Thyroid gland (tissue), 4 donors: ENCODE measurements at regions not wholly inside any gene's neighbourhood (a gene's known extent, or its start where the extent isn't known, plus 50 kb on each side); places are given as distances from the start of the nearest gene placed in this dataset.

ENCODE experiments used
- DNase-seq, 2 donors: peaks; one replicate each; pipeline ENCODE4 v3.0.0-alpha.2; 2019
- H3K27ac ChIP-seq, 3 donors: fragments of 200-600 bp; sonication (generic); 1 replicate in 2 of 3; 2 replicates in 1 of 3; pipeline ENCODE4 v1.5.1; 2016 to 2019; ENCODE audit warnings: mild to moderate bottlenecking in 1 of 3, moderate library complexity in 1 of 3
- H3K27me3 ChIP-seq: fragments of 200-600 bp; sonication (generic); one replicate; pipeline ENCODE4 v1.5.1; 2019
- H3K36me3 ChIP-seq, 2 donors: fragments of 200-600 bp; sonication (generic); one replicate each; pipeline ENCODE4 v1.5.1; 2016 to 2019
- H3K4me1 ChIP-seq, 2 donors: fragments of 200-600 bp; sonication (generic); one replicate each; pipeline ENCODE4 v1.5.1; 2017 to 2019
- H3K4me3 ChIP-seq, 3 donors: fragments of 200-600 bp; sonication (generic); replicated peaks in 1 of 3; 1 replicate in 2 of 3; 2 replicates in 1 of 3; pipeline ENCODE4 v1.5.1; 2016; ENCODE audit warnings: mild to moderate bottlenecking in 1 of 3
- H3K9me3 ChIP-seq: fragments of 200-600 bp; sonication (generic); one replicate; pipeline ENCODE4 v1.5.1; 2017
- POLR2A ChIP-seq, 2 donors: fragments of 450-650 bp; IDR thresholded peaks; one replicate each; pipeline ENCODE4 v1.6.1; 2017; ENCODE audit warnings: antibody characterized with exemption in 2 of 2, mild to moderate bottlenecking in 2 of 2, moderate library complexity in 1 of 2
- WGBS, 2 donors: methylation state at CpG; one replicate each; pipeline ENCODE4 v1.1.5; 2017; 5-methylcytosine and 5-hydroxymethylcytosine counted together
- intact Hi-C: fragments of 100-400 bp; cut with DNase I; formaldehyde crosslinking; loops from one replicate; pipeline ENCODE4 v1.15.1; 2023
- TF ChIP-seq, protein P1 (sequence below), 6 experiments: fragments of 200-600 bp in 3 of 6; fragments of 450-650 bp in 3 of 6; sonication (generic) in 3 of 6; IDR thresholded peaks; one replicate each; pipeline ENCODE4 v1.5.1; 2016 to 2019; ENCODE audit warnings: antibody characterized with exemption in 6 of 6, mild to moderate bottlenecking in 2 of 6, inconsistent platforms in 1 of 6, moderate library complexity in 1 of 6

GRCh38 chr2:53515435-53516332 lies 251.9 kb upstream of the CHAC2 start:
- intact Hi-C loops: no loop called here
- no peaks in the 10 kb centered on the region for H3K27me3 ChIP-seq
- no peak overlapping the region for H3K27ac ChIP-seq
- no peak overlapping the region for H3K4me3 ChIP-seq
- WGBS, 2 donors: 73 to 76% methylated on average over 6 of the region's 6 CpGs
- no peaks in the 10 kb centered on the region for H3K4me1 ChIP-seq
- no peaks in the 10 kb centered on the region for H3K9me3 ChIP-seq
- no peaks in the 10 kb centered on the region for H3K36me3 ChIP-seq
- no peak for DNase-seq
- TF ChIP-seq, protein P1, sequence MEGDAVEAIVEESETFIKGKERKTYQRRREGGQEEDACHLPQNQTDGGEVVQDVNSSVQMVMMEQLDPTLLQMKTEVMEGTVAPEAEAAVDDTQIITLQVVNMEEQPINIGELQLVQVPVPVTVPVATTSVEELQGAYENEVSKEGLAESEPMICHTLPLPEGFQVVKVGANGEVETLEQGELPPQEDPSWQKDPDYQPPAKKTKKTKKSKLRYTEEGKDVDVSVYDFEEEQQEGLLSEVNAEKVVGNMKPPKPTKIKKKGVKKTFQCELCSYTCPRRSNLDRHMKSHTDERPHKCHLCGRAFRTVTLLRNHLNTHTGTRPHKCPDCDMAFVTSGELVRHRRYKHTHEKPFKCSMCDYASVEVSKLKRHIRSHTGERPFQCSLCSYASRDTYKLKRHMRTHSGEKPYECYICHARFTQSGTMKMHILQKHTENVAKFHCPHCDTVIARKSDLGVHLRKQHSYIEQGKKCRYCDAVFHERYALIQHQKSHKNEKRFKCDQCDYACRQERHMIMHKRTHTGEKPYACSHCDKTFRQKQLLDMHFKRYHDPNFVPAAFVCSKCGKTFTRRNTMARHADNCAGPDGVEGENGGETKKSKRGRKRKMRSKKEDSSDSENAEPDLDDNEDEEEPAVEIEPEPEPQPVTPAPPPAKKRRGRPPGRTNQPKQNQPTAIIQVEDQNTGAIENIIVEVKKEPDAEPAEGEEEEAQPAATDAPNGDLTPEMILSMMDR (IDR thresholded peaks at IDR 0.05): no peak

DNA sequence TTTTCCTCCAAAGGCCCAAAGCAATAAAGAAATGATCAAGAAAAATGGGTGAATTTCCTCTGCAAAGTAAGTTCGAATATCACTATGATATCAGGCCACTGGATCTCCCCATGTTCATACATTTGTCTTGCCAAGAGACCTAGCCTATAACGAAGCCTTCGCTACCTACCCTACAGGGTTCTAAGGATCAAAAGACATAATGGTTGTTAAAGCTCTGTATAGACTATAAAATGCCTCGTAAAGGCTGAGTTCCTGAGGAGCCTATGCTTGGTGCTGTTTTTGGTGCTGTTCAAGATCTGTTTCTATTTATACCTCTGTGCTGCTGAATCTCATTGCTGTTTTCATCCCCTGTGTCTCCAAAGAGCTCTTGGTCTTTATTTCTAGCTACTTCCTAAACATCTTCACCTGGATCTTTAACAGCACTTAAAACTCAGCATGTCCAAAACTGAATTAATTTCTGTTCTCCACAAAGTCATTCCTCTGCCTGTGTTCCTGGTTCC lies 254.4 kb upstream of the CHAC2 start:
- no peak overlapping the region for H3K27ac ChIP-seq
- H3K27me3 ChIP-seq: no peaks in the 10 kb centered on the region
- 90 to 91% methylated on average over 4 of the region's 4 CpGs for WGBS, 2 donors
- H3K36me3 ChIP-seq: no peaks in the 10 kb centered on the region
- no peak overlapping the region for H3K4me3 ChIP-seq
- intact Hi-C loops: no loop called here
- no peaks in the 10 kb centered on the region for H3K9me3 ChIP-seq
- no peak for TF ChIP-seq POLR2A (IDR thresholded peaks at IDR 0.05)
- TF ChIP-seq, protein P1 (IDR thresholded peaks at IDR 0.05): no peak
- DNase-seq: no peak
- no peaks in the 10 kb centered on the region for H3K4me1 ChIP-seq

DNA sequence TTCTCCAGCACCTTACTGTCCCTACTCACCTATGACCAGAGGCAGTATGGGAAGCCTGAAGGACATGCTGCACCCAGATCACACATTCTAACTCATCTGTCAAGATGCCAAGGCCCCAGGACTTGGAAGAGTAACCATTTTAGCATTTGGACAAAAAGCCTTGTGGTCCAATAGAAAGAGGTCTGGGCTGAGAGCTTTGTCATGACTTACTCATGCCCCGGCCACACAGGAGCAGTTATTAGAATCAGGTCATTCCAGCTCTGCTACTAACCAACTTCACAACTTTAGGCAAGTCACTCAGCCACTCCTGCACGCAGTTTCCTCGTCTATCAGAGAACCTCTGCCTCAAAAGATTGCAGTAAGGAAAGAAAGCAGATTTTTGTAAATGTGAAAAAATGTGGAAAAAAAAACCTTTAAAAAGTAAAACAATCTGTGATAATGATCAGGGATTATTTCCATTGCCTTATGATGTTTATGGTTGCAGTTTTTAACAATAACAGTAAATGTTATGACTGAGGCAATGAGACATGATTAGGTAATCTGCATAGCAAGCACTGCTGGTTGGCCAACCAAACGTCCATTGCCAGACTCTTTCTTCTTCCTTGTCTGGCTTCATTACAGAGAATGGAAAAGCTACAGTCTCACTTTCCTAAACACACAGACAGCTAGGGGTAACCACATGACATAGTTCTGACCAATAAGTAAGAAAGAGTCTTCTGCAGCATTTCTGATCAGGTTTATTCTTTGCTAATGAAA lies 255.4 kb upstream of the CHAC2 start:
- no peak overlapping the region for H3K4me3 ChIP-seq
- H3K9me3 ChIP-seq: no peaks in the 10 kb centered on the region
- no peak for DNase-seq
- no peaks in the 10 kb centered on the region for H3K36me3 ChIP-seq
- no peak overlapping the region for H3K27ac ChIP-seq
- 80 to 82% methylated on average over 4 of the region's 4 CpGs for WGBS, 2 donors
- no peaks in the 10 kb centered on the region for H3K4me1 ChIP-seq
- intact Hi-C loops: no loop called here
- H3K27me3 ChIP-seq: no peaks in the 10 kb centered on the region
- TF ChIP-seq POLR2A (IDR thresholded peaks at IDR 0.05): no peak
- TF ChIP-seq, protein P1 (IDR thresholded peaks at IDR 0.05): no peak

DNA sequence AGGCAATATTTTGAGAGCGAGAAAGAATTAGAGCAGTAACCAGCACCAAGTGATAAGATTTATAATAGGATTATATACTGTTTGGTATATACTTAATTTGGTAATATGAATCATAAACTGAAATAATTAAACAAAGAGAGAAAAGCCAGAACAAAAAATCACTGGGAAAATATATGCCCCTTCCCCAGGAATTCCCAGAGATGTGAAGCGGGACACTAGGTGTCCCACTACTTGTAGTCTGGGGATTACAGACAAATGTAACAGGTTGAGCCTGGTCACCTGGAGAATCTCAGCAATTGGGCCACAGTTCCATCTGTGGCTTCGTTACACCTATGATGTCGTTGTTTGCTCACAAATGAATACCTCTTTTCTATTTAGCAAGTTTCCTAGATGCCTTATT lies 256.1 kb upstream of the CHAC2 start:
- Histone ChIP-seq H3K9me3 (no peaks in the 10 kb centered on the region), H3K36me3 (no peaks in the 10 kb centered on the region), H3K27me3 (no peaks in the 10 kb centered on the region), H3K27ac (no peak overlapping the region), H3K4me1 (no peaks in the 10 kb centered on the region), H3K4me3 (no peak overlapping the region)
- intact Hi-C loops: no loop called here
- TF ChIP-seq, protein P1 (IDR thresholded peaks at IDR 0.05): no peak
- no peak for TF ChIP-seq POLR2A (IDR thresholded peaks at IDR 0.05)
- 96 to 99% methylated on average over 4 of the region's 4 CpGs for WGBS, 2 donors
- no peak for DNase-seq

GRCh38 chr2:53510401-53510800 lies 257.2 kb upstream of the CHAC2 start:
- no peaks in the 10 kb centered on the region for H3K27me3 ChIP-seq
- no peak overlapping the region for H3K27ac ChIP-seq
- H3K4me3 ChIP-seq: no peak overlapping the region
- TF ChIP-seq POLR2A (IDR thresholded peaks at IDR 0.05): no peak
- TF ChIP-seq, protein P1 (IDR thresholded peaks at IDR 0.05): no peak
- intact Hi-C loops: no loop called here
- H3K4me1 ChIP-seq: no peaks in the 10 kb centered on the region
- H3K9me3 ChIP-seq: no peaks in the 10 kb centered on the region
- WGBS, 2 donors: 26 to 30% methylated on average over 4 of the region's 4 CpGs
- DNase-seq: peak; percentile 19 to 27
- no peaks in the 10 kb centered on the region for H3K36me3 ChIP-seq
